Activated T-helper 1 cell treated with anti-CD3 and anti-CD28 coated beads, Interleukin-2, amount 50 U/mL, for 16 hours (primary cell): ENCODE measurements at regions not wholly inside any gene's neighbourhood (a gene's known extent, or its start where the extent isn't known, plus 50 kb on each side); places are given as distances from the start of the nearest gene placed in this dataset.

ENCODE experiments used
- DNase-seq, 2 donors: peaks; one replicate each; pipeline ENCODE4 v3.0.0-alpha.2; 2020; ENCODE audit warnings: low read depth in 1 of 2, low spot score in 1 of 2

DNA sequence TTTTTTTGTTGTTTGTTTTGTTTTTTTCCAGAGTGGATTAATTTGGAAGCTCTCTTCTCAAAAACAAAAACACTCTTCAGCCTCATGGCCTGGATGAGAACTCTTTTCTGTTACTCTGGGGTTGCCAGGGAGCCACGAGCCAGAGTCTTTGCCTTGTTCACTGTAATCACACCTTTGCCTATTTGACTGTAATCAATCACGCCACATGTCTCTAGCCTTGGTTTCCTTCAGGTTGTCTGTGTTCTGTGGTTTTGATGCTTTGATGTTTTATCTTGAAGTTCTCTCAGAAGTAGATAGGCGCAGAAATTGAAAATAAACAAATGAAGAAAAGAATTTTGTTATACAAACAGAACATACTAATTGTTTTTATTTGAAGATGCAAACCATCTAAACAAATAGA, 62.3 kb upstream of the IGF1R start:
- no peak for DNase-seq

DNA sequence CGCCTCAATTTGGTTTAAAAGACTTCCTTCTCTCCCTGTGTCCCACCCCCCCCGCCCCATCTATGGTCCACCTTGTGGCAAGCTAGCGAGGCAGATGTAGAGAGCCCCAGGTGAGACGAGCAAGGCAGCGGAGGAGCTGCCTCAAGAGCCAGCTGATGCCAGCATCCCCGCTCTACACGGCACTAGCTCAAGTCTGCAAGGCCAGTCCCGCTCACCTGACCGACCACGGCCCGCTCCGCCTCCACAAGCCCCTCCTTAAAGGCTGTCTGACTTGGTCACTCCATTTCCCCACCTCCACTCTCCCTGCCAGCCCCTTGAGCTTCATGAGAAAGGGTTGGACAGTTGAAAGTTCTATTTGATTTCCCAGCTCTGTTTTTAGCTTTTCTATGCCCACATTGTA, 56.2 kb upstream of the IGF1R start:
- no peak for DNase-seq

DNA sequence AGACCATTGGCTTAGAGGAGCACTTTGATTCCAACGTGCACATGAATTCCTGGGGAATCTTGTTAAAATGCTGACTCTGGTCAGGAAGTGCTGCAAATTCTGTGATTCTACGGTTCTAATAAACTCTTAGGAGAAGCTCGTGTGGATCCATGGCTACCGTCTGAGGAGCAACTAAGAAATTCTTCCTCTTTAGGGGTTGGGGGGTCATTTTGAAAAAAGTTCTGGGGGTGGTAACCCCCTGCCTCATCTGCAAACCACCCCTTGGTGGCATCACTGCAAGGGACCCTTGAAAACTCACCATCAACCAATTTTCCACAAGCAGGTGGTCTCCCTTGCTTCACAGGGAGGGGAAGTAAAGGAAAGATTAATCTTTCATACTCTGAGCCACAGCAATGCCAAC, 52.2 kb upstream of the IGF1R start:
- no peak for DNase-seq

DNA sequence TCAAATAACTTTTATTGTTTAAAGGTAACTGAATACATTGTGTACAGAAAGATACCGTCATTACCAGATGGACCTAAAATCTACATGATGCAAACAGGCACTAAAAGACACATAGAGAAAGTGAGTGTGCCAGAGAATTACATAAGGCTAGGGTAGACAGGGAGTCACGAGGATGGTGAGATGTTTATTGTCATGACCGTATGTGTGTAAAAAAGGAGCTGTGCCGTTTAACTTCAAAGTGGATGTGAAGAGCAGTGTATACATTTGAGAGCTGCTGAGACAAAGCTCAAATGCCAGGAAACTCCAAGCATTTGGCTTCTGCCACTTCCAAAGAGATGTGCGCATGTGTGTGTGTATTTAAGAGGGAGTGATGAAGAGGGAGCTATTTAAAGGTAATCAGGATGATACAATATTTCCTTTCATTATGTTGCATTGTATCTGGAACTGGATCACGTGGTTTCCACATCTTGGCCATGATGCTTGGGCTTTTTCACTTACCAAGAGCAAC, 51.4 kb upstream of the IGF1R start:
- no peak for DNase-seq

- DNase-seq, result no peak
Measured at GRCh38 chr15:98597666-98598065, 50.7 kb upstream of the IGF1R start.
